LNCAP (cell line): ENCODE measurements at regions not wholly inside any gene's neighbourhood (a gene's known extent, or its start where the extent isn't known, plus 50 kb on each side); places are given as distances from the start of the nearest gene placed in this dataset.

Experiments
- CTCF ChIP-seq: fragments of 450-650 bp; IDR thresholded peaks from 2 replicates; pipeline ENCODE4 v1.5.1; 2017; ENCODE audit warnings: mild to moderate bottlenecking

GRCh38 chr12:127148318-127148717 is 1118.7 kb upstream of the TMEM132C start:
- TF ChIP-seq CTCF, result no peak

- TF ChIP-seq CTCF, result no peak
Measured at GRCh38 chr12:127149226-127149964, 1117.6 kb upstream of the TMEM132C start.

DNA sequence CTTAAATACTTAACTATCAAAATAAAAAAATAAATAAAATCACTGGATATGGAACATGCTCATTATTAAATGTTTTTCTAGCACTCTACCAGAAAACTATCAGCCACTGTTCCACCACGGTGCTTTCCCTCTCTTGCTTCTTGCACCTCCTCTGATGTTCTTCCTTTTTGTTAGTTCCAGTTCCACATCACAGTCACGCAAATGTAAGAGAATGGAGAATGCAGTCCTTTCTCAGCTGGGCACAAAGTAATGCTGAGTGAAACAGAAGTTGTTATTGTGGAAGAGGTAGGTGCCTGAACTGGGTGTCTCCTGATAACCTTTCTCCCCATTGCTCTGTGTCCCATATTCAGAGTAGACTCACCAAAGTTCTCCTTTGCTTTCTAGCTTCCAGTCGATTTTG is 1116.9 kb upstream of the TMEM132C start:
- no peak for TF ChIP-seq CTCF

DNA sequence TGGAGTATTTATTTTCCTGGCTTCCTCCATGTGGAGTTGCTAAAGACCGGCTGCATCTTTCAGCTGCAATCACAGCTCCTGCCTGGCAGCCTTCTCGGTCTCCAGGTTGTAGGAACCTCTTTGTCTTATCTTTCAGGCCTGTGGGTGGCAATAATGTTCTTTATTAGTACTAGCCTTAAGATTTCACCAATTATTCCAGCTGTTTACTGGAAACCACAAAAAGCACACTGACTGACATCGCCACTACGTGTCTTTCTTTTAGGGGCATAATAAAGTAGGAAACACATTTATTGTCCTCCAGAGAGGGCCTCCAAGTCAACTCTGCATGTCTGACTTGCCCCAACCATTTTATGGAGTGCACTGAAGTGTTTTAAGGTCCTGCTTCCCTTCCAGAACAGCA is 1116.5 kb upstream of the TMEM132C start:
- no peak for TF ChIP-seq CTCF

- no peak for TF ChIP-seq CTCF
Measured at GRCh38 chr12:127150956-127151355, 1116.0 kb upstream of the TMEM132C start.

DNA sequence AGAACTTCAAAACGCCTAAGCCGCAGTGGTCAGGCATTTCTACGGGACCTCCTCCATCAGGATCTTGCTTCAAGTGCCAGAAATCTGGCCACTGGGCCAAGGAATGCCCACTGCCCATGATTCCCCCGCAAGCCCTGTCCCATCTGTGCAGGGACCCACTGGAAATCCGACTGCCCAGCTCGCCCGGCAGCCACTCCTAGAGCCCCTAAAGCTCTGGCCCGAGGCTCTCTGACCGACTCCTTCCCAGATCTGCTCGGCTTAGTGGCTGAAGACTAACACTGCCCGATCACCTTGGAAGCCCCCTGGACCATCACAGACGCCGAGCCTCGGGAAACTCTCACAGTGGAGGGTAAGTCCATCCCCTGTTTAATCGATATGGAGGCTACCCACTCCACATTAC is 1113.0 kb upstream of the TMEM132C start:
- no peak for TF ChIP-seq CTCF

- no peak for TF ChIP-seq CTCF
Measured at GRCh38 chr12:127158385-127159061, 1108.4 kb upstream of the TMEM132C start.
